DMS53 (cell line): ENCODE measurements at regions not wholly inside any gene's neighbourhood (a gene's known extent, or its start where the extent isn't known, plus 50 kb on each side); places are given as distances from the start of the nearest gene placed in this dataset.

Source experiments
- DNase-seq: peaks from one replicate; lab custom pipeline; 2025; lab: John Stamatoyannopoulos, UW

DNA sequence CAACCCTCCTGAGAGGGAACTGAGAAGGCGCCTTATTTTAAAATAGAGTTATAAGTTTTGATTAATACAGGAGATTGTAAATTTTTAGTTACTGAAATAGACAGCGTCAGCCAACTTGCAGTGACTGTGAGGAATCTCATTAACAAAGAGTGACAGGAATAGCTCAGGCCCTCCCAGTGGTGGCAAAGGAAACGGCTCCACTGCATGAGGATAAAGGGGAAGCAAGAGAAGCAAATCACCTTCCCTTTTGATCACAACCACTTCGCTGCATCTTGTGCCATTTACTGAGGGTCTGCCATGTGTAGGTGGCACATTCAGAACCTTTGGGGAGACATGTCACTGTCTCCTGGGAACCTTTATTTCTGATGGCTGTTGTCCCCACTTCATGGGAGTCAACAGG is 612.4 kb upstream of the RAB6C start:
- no peak for DNase-seq

DNA sequence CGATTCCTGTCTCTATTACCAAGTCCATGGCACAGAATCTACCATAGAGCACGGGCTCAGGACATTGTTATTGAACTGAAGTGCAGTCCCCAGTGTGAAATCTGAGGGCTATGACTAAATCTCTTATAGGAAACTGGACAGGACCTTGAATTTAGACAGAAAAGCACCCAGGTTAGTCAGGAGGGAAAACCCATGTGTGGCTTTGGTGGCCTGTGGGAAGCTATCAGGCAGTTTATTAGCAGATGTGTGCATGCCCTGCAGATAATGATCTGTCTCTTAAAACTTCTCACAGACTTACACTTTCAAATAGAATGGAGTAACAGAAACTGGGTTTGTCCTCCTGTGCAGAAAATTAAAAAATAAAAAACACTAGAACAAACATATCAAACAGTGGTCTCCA is 610.0 kb upstream of the RAB6C start:
- no peak for DNase-seq

DNA sequence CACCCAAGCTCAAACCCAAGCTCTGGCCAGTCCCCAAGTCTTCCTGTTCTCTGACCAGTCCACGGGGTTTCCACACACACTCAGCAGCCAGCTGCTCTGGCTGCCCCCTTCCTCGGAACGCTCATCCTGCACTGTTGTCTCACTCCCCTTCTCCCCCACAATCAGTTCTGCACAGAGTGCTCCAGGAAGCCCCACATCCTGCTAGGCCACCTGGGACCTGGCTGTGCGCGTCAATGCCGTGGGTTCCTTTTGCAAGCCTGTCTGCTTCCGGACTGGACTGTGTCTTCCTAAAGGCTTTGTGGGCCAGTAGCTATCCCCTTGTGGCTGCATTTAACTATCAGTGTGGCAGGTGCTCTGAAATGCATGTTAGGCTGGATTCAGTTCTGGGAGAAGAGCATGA is 605.0 kb upstream of the RAB6C start:
- no peak for DNase-seq

DNA sequence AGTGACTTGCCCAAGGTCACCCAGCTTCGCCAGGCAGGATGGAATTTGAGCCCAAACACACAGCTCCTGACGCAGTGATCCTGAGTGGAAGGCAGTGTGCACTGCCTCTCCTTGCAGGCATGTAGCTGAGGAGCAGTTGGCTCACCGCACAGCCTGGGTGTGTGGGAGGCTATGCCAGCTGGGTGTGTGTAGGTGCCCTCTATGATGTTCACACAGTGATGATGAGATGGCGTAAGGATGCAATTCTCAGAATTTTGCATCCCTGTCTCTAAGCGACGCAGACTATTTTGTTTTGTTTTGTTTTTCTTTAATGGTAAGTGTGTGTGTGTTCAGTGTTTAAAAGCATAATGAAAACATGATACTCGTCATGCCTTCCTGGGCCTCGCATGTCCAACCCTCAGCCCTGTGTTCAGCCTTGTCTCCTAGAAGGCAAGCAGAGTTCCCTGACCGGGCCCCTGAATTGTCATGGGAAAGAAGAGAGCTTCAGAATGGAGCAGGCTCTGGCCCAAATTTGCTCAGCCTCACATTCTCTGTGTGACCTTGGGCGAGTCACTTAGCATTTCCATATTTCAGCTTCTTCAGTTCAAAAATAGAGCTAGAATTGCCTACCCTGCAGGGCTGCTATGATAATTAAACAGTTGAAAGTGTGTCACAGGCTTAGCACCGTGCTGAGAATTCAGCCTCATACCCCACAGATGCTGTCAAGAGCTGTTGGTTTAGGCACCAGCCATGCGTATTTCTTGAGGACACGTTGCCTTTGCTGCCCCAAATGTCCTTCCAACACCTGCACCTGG is 603.6 kb upstream of the RAB6C start:
- no peak for DNase-seq

DNA sequence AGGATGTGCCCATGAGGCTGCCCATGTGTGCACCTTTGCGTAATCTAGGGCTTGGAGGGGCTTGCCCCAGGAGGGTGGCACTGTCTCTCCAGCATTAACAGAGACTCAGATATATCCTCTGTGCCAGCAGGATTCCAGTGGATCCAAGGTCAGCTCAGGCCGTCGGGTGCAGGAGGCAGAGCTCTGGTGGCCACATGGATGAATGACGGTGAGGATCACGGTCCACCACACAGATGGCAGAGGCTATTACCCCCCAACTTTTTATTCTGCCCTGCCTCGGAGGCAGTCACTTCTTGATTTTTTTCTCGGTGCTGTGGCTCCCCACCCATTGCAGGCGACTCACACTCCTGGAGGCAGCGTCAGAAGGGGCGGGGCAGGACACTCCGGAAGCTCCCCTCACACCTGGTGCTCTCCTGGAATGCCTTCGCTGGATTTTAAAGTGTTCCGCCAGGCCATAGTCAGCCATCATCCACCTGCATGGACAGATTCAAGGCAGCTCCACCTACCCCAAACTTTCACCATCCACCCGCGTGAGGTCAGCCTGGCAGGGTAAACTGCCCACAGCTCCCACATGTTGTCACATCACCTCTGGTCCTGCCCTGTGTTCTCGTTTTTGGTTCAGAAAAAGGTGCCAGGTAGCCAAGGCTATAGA is 602.9 kb upstream of the RAB6C start:
- DNase-seq, result peak; percentile 21

DNA sequence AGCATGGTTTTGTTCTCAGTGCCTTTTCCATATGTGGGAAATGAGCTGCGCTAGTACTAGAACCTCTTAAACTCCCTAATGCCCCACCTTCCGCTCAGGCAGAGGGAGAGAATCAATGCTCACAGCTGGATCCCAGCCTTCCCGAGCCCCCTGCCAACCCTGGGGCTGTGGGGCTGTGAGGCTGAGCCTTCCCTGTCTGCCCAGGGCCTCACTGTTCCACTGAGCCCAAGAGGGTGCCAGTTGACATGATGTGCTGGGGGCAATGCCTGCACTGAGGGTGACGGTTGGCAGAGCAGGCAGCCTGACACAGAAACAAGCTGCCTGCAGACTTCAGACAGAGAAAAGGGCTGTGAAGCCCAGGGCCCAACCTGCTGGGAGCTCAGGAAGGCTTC is 602.4 kb upstream of the RAB6C start:
- DNase-seq, result no peak

DNA sequence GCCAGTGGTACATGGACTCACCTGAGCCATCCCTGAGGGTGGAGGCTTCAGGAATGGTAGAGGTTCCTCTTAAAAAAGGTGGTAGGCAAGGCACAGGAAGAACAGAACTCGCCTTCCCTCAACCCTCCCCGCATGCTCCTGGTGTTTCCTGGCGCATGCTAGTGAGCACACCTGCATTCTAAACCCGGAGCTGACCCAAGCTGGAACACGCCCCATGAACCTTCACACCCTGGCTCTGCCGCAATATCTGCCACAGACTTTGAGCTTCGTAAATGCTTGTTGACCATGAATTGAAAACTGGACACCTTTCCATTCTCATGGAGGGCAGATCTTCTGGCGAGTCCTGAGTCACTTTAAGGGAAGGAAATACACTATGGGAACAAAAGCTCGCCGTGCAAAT is 601.3 kb upstream of the RAB6C start:
- no peak for DNase-seq

DNA sequence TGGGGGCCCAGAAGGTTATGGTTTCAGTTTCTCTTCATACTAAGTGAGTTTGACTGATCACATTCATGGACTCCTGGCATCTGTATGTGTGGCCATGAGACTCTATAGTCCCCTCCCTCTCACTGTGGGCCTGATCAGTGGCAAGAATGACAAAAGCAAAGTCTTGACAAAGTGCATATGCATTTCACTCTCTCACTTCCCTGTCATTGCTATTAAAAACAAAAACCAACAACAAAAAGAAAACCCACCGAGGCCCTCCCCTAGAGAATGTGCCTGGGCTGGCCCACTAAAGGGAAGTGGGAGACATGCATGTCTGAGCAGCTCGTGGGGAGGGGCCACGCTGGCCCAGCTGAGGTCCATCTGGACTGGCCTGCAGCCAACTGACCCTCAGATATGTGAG is 600.1 kb upstream of the RAB6C start:
- DNase-seq, result no peak

DNA sequence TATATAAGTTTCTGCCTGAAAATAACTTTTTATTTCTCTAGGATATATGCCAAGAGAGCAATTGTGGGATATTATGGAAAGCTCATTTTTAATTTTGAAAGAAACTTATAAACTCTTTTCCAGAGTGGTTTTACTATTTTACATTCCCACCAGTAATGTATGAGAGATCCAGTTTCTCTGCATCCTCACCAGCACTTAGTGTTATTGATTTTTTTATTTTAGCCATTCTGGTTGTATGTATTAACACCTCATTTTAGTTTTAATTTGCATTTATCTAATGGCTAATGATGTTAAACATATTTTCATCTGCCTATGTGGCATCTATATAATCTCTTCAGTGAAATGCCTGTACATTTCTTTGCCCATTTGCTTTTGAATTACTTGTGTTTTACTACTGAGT is 597.7 kb upstream of the RAB6C start:
- DNase-seq, result no peak

DNA sequence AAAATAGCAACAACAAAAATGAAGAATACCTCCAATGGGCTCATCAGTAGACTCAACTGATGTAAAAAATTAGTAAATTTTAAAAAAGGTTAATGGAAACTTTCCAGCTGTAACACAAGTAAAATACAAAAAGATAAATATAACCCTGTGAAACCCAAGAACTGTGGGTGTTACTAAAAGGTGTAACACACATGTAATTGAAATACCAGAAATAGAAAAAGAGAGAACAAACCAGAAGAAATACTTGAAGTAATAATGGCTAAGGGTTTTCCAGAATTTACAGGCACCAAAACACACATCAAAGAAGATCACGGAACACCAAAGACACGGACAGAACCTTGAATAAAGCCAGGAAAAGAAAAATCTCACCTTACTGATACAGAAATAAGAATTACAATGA is 590.6 kb upstream of the RAB6C start:
- DNase-seq, result no peak

DNA sequence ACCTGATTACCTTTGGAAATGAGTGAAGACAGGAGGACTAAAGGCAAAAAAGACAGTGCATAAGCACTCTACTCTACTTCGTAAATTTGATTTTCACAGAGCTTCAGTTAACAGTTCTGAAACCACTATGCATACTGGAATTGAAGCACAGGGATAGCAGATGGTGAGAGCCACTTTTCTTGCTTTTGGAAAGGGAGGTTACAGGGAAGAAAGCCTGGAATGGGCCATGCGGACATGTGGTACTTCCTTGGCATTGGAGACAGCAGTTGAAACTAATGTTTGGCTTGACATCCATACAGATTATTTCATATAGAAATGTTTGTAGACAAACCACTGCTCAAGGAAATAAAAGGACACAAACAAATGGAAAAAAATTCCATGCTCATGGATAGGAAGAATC is 585.6 kb upstream of the RAB6C start:
- no peak for DNase-seq

DNA sequence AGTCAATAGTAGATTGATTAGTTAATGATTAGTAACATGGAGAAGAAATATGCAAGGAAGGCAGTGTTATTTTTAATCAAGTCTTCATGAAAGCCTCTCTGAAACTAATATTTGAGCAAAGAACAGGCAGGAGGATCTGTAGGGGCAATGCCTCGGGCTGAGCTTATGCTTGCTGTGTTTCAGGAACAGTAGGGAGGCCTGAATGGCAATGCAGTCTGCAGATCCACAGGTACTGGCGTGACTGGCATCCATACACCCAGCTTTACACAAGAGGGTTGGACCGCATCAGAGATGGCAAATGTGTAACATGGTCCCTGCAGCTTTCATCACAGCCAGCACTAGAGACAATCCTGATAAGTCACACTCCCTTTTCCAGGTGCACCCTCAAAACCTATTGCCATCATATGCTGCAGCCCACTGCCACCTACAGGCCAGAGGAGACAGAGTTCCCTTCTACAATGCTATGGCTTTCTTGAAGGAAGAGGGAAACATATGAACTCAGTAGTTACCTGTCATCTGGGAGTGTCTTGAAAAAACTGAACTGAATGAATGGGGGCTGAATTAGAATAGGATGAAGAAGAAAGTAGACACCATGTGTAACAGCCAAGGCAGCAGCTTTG is 582.4 kb upstream of the RAB6C start:
- DNase-seq, result peak; percentile 65

DNA sequence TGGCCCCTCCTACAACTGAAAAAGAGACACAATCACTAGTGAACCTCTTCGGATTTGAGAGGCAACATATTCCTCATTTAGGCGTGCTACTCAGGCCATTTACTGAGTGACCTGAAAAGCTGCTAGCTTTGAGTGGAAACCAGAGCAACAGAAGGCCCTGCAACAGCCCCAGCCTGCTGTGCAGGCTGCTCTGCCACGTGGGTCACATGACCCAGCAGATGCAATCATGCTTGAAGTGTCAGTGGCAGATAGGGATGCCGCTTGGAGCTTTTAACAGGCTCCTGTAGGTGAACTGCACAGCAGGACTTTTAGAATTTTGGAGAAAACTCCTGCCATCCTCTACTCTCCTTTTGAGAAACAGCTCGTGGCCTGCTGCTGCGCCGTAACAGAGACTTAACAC is 578.6 kb upstream of the RAB6C start:
- peak; percentile 46 for DNase-seq

DNA sequence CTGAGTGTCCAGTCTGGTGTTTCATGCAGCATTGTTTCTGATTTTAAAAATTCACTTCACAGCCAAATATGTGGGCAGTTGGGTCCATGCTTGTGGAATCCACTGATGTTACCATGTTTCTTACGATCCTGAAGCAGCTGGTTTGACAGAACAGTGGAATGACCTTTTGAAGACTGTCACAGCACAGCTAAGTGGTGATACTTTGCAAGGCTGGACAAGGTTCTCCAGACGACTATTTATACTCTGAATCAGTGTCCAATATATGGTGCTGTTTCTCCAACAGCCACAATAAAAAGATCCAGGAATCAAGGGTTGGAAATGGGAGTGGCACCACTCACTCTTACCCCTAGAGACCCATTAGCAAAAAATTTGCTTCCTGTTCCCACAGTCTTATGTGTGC is 577.4 kb upstream of the RAB6C start:
- DNase-seq, result no peak

DNA sequence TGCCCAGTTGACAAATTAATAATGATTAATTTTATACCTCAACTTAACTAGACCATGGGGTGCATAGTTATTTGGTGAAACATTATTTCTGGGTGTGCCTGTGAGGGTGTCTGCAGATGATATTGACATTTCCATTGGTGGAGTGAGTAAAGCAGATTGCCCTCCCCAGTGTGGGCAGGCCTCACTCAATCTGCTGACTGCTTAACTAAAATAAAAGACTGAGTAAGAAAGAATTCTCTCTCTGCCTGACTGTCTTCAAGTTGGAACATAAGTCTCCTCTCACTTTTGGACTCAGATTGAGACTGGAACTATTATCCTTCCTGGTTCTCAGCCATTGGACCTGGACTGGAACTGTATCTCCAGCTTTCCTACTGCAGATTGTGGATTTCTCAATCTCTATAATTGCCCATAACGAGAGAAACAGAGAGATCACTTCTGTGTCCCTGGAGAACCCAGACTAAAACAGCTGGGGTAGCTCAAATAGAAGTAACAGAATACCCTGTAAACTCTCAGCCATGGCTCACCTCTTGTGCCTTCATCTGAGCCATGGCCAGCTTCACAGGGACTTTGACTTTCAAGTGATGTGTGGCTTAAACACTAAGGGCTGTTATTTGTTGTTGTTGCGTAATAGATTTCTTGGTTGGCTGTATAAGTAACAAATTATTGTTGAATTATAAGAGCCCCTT is 575.3 kb upstream of the RAB6C start:
- DNase-seq, result no peak

DNA sequence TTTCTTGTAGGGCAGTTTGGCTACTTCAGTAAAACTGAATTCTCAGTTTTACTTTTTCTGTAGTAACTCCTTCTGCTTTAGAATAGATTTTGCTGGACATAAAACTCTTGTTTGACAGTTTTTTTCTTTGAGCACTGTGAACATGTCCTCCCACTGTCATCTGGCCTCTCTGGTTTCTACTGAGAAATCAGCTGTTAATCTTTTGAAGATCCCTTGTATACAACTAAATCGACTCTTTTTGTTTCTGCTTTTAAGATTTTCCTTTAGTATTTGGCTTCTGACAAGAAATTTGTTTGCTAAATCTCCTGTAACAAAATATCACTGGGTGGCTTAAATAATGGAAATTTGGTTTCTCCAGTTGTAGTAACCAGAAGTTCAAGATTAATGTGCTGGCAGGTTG is 570.9 kb upstream of the RAB6C start:
- DNase-seq, result no peak

DNA sequence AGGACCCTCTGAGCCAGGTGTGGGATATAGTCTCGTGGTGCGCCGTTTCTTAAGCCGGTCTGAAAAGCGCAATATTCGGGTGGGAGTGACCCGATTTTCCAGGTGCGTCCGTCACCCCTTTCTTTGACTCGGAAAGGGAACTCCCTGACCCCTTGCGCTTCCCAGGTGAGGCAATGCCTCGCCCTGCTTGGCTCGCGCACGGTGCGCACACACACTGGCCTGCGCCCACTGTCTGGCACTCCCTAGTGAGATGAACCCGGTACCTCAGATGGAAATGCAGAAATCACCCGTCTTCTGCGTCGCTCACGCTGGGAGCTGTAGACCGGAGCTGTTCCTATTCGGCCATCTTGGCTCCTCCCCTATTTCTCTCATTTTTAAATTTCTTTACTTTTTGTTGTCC is 562.4 kb upstream of the RAB6C start:
- DNase-seq, result peak; percentile 2

DNA sequence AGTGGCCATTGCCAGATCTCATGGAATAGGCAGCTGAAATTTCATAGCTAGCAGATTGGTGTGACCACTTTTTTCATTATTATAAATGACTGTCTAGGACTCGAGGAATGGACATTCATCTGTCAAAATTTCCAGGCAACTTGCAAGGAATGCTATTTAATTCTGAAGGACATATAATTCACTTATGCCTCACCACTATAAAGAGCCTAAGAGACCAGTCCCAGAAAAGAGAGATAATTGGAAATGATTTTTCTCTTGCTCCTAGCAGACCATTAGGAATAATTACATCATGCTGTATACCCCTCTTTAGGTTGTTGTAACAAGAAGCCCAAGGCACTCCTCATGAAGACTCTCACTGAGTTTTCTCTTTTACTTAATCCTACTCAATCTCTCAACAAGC is 557.4 kb upstream of the RAB6C start:
- no peak for DNase-seq

DNA sequence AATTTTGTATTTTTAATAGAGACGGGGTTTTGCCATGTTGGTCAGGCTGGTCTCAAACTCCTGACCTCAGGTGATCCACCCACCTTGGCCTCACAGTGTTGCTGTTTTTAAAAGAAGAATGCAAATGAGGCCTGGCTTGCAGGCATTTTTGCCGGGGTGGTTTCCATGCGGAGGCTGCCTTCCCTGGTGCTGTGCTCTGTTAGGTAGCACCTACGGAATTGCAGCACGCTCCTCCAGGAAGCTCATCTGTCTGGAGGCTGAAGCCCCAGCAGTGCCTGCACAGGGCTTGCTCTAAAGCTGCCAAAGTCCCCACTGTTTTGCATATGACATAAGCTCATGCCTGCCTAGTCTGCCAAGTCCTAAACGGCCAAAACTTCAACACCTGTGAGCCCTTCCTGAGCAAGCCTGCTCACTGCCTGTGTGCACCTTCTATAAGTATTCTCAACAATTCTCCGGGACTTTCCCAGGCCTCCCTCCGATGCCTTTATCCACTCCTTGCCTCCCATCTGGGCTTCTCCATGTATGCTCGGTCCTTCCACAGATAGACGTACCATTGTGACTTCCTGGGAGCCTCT is 551.3 kb upstream of the RAB6C start:
- no peak for DNase-seq

DNA sequence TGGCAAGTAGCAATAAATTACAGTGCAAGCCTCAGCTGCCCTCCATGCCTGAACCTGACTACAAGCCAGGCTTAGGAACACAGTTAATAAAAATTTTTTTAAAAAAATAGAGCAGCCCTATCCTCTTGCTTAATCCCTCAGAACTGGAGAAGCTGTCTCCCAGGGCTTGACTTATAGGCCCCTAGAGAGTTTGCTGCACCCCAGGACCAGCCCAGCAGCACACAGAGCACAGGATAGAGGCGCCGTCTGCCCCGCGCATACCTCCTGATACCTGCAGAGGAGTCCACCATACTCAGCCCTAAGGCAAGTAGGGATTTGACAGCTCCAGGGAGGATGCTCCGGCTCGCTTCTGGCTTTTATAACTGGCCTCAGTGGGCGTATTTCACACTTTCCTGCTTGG is 548.6 kb upstream of the RAB6C start:
- no peak for DNase-seq

DNA sequence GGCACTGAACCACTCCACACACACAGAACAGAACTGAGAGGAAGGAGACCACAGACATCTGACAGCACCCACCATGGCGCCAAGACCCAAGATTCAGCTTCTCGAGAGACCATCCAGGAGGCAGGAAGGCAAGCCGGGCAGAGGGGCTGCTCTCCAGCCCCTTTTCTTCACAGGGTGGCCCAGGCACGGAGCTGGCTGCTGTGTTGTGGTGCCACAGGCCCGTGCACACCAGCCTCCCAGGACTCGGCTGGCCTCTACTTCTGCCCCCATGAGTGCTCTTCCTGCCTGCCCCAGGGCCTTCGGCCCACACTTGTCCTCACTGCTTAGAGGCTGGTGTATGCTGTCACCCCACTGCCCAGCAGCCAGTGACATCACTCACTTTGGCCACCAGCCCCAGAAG is 547.6 kb upstream of the RAB6C start:
- DNase-seq, result no peak

DNA sequence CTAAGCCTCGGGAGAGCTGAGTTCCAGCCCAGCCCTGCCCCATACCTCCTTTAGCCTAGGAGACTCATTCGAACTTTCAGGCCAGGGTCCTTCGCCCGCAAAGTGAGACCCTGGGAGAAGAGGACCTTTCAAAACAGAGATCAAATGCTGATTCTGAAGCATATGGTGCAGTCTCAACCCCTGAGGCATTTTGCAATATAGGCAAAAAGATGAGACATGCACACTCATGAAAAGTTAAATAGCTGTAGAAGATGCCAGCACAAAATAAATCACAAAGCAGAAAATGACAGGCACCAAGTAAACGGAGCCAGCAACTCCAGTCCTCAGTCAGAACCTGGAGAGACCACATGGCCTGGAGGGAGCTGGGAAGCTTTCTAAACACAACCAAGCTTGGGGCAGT is 542.7 kb upstream of the RAB6C start:
- no peak for DNase-seq

DNA sequence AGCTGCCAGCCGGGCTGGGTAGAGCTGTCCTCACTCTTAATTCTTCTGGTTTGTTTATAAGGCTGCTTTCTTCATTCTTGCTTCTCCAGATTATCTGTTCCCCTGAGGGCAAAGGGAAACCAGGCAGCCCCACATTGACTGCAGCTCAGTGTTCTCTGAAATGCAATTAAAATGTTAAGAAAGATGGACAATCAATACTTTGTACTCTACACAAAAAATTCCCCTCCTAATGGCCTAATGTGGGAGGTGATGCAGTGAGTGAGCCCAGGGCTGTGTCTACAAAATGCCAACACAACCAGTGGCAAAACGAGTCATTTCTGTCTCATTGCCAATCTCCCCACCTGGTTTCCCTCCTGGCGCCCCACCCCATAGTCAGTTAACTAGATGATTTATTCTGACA is 541.7 kb upstream of the RAB6C start:
- DNase-seq, result no peak
